ENCODE measurements at regions not wholly inside any gene's neighbourhood (a gene's known extent, or its start where the extent isn't known, plus 50 kb on each side); places are given as distances from the start of the nearest gene placed in this dataset.
A peak's percentile ranks its signal among the peaks of the same experiment; 100 is the strongest.

DNA sequence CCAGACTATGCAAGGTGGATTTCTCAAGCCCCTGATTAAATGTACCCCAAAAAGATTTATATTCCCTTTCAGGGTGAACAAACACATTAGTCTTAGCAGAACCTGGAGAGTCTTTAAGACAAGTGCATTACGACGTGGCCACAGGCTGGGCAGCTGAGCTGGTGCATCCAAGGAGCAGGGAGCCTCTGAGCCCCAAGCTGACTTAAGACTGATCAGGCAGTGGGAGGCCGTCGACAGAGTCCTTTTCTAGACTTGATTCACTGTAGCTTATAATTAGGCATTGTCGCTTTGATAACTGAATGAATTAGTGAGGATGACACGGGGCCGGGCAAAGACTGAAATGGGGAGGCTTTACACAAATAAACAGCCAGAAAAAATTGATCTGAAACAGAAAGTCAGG, 353.2 kb downstream of the GPAM start:
- no peak for FAIRE-seq
- Histone ChIP-seq H2BK5ac (ENCODE audit: low read depth, low read length) (no peak overlapping the region), H3K56ac (replicated peaks; ENCODE audit: insufficient read length, low read depth, low read length) (no peak overlapping the region), H3K27ac (ENCODE audit: low read depth, low read length) (no peak overlapping the region), H3K9ac (replicated peaks in 1 of 4; ENCODE audit: extremely low read depth in 1 of 4, low read depth in 3 of 4, low read length in 3 of 4) (no peak overlapping the region), H3K9me3 (ENCODE audit: insufficient read depth in 2 of 2, low read depth in 1 of 2, low read length in 1 of 2) (no peaks in the 10 kb centered on the region), H3K4me2 (ENCODE audit: insufficient read depth in 1 of 2, low read depth in 2 of 2, low read length in 2 of 2) (no peak overlapping the region), H3K4me3 (ENCODE audit: extremely low read depth in 1 of 4, insufficient read depth in 2 of 4, low read depth in 3 of 4, low read length in 4 of 4) (no peak overlapping the region), H2AFZ (ENCODE audit: low read length) (peak overlapping the region; percentile 52; the same call in 1 of the 2 replicates), H2BK20ac (ENCODE audit: low read length) (no peak overlapping the region), H4K20me1 (replicated peaks in 1 of 2; ENCODE audit: control insufficient read depth in 1 of 2, insufficient read depth in 2 of 2, low read length in 2 of 2) (no peaks in the 10 kb centered on the region), H4K5ac (ENCODE audit: insufficient read length, low read depth, low read length) (no peak overlapping the region), H4K8ac (ENCODE audit: extremely low read depth, insufficient read depth, low read length) (no peak overlapping the region), H3K23me2 (ENCODE audit: low read depth, low read length) (no peaks in the 10 kb centered on the region), H3K23ac (ENCODE audit: insufficient read length) (no peak overlapping the region), H3K14ac (ENCODE audit: insufficient read length) (no peak overlapping the region), H2BK120ac (replicated peaks; ENCODE audit: low read depth, low read length) (no peak overlapping the region), H3K79me1 (ENCODE audit: low read depth, low read length) (no peaks in the 10 kb centered on the region), H4K91ac (replicated peaks; ENCODE audit: insufficient read length, low read length) (no peak overlapping the region), H2AK5ac (ENCODE audit: low read depth, low read length) (no peak overlapping the region), H3K4me1 (replicated peaks in 1 of 4; ENCODE audit: control insufficient read depth in 3 of 4, insufficient read depth in 4 of 4, low read length in 3 of 4) (no peaks in the 10 kb centered on the region), H3K27me3 (replicated peaks in 1 of 4; ENCODE audit: control insufficient read depth in 3 of 4, extremely low read depth in 1 of 4, insufficient read depth in 3 of 4, low read length in 3 of 4) (no peaks in the 10 kb centered on the region), H3K36me3 (ENCODE audit: control insufficient read depth in 2 of 4, insufficient read depth in 4 of 4, low read length in 3 of 4) (no peaks in the 10 kb centered on the region), H2BK12ac (ENCODE audit: low read depth, low read length) (no peak overlapping the region), H3K4ac (replicated peaks; ENCODE audit: insufficient read length, low read depth, low read length) (no peak overlapping the region), H2BK15ac (ENCODE audit: low read length) (no peak overlapping the region), H3K18ac (ENCODE audit: extremely low read depth, low read length) (no peak overlapping the region), H3K79me2 (ENCODE audit: control insufficient read depth in 1 of 2, insufficient read depth in 2 of 2, low read length in 2 of 2) (no peaks in the 10 kb centered on the region)
- TF ChIP-seq CHD1 (IDR thresholded peaks at IDR 0.05; ENCODE audit: low read depth, low read length): no peak
- no peak for TF ChIP-seq BRCA1 (IDR thresholded peaks at IDR 0.05; ENCODE audit: low read depth, low read length)
- no peak for TF ChIP-seq TAF7 (optimal IDR thresholded peaks at IDR 0.05; ENCODE audit: borderline replicate concordance, low read depth, low read length)
- TF ChIP-seq SP4 (IDR thresholded peaks at IDR 0.05; ENCODE audit: low read length): no peak
- TF ChIP-seq POLR2A (IDR thresholded peaks at IDR 0.05; ENCODE audit: control extremely low read depth in 1 of 2, low read depth in 2 of 2, low read length in 2 of 2): no peak
- no peak for TF ChIP-seq HDAC6 (IDR thresholded peaks at IDR 0.05; ENCODE audit: low read depth, low read length)
- TF ChIP-seq BCL11A (IDR thresholded peaks at IDR 0.05; ENCODE audit: low read depth in 2 of 2, low read length in 2 of 2): no peak
- no peak for DNase-seq (ENCODE audit: low read depth in 1 of 2, low spot score in 2 of 2)
- POLR2A ChIA-PET (ENCODE audit: partially characterized antibody): no interaction called here
- 85% methylated on average over 7 of the region's 7 CpGs; no CpG with 5 or more reads in 1 of the 2 experiments for WGBS, 2 experiments (ENCODE audit: extremely low coverage in 1 of 2, insufficient coverage in 1 of 2, insufficient read length in 1 of 2, insufficient replicate concordance in 2 of 2, low coverage in 1 of 2, low lambda C conversion rate in 2 of 2, missing lambda C conversion rate in 1 of 2)
- CTCF ChIA-PET (ENCODE audit: partially characterized antibody): interaction anchor here (0.8 to 1.5 kb wide), 6 partner anchors 9 to 311 kb away, joined by 3 to 4 read pairs (median 3); no protein-coding TSS in a partner anchor

Measured in H1 (cell line).